Activated CD8-positive, alpha-beta T cell treated with anti-CD3 and anti-CD28 coated beads for 36 hours (primary cell): ENCODE measurements at regions not wholly inside any gene's neighbourhood (a gene's known extent, or its start where the extent isn't known, plus 50 kb on each side); places are given as distances from the start of the nearest gene placed in this dataset.
A peak's percentile ranks its signal among the peaks of the same experiment; 100 is the strongest.

Experiments
- ATAC-seq: fragments of 200-7000 bp; cut with Tn5 transposase; one replicate; pipeline ENCODE4 v1.10.0; 2021; ENCODE audit warnings: mild to moderate bottlenecking, moderate library complexity
- CTCF ChIA-PET: fragments of 350-600 bp; sonication (Branson Sonifier 250); formaldehyde crosslinking; loops from one replicate; lab custom pipeline; 2021; ENCODE audit warnings: antibody characterized with exemption; lab: Charles Lee
- POLR2A ChIA-PET: fragments of 350-600 bp; sonication (Branson Sonifier 250); formaldehyde crosslinking; loops from one replicate; lab custom pipeline; 2021; ENCODE audit warnings: antibody characterized with exemption; lab: Charles Lee
- DNase-seq: peaks from one replicate; pipeline ENCODE4 v3.0.0-alpha.2; 2020
- H3K27ac Mint-ChIP-seq: one replicate; pipeline ENCODE4 v1.8.0; 2021; ENCODE audit warnings: mild to moderate bottlenecking, mixed read lengths
- H3K27me3 Mint-ChIP-seq: one replicate; pipeline ENCODE4 v1.8.0; 2021; ENCODE audit warnings: mixed read lengths
- H3K36me3 Mint-ChIP-seq: one replicate; pipeline ENCODE4 v1.8.0; 2021; ENCODE audit warnings: low read depth, mixed read lengths
- H3K4me1 Mint-ChIP-seq: one replicate; pipeline ENCODE4 v1.8.0; 2021; ENCODE audit warnings: low read depth, mixed read lengths
- H3K4me3 Mint-ChIP-seq: one replicate; pipeline ENCODE4 v1.8.0; 2021; ENCODE audit warnings: mild to moderate bottlenecking, moderate library complexity, mixed read lengths
- H3K9me3 Mint-ChIP-seq: one replicate; pipeline ENCODE4 v1.8.0; 2021; ENCODE audit warnings: mixed read lengths
- intact Hi-C: fragments of 100-400 bp; cut with micrococcal nuclease; formaldehyde crosslinking; loops from one replicate; pipeline ENCODE4 v1.10.0; 2022
- TF ChIP-seq, protein P1 (sequence below): fragments of 200-600 bp; IDR thresholded peaks from one replicate; pipeline ENCODE4 v1.8.0; 2022; ENCODE audit warnings: antibody characterized with exemption, mild to moderate bottlenecking

DNA sequence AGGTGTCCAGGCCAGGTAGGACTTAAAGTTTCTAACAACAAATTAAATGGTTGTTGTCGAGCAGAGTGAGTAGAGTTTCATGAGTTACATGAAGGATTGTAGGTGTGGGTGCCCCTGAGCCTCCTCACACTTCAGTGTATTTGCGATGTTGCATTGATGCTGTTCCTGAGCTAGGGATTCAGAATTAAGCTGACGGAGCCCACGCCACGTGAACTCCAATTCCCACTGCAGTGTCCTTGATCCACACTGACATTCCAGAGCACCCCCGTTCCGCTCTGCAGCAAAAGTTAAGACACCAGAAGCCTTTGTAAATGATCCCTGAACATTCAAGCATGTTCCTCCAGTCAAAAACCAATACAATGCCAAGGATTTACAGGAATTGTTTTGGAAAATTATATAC is 78.8 kb upstream of the SEC61G start:
- CTCF ChIA-PET: no interaction called here
- Mint-ChIP-seq H3K4me3 (no peak overlapping the region), H3K27ac (no peak overlapping the region), H3K27me3 (peaks cover 4% of the 10 kb centered on the region), H3K9me3 (peaks cover 2% of the 10 kb centered on the region), H3K36me3 (no peaks in the 10 kb centered on the region), H3K4me1 (no peaks in the 10 kb centered on the region)
- TF ChIP-seq, protein P1, sequence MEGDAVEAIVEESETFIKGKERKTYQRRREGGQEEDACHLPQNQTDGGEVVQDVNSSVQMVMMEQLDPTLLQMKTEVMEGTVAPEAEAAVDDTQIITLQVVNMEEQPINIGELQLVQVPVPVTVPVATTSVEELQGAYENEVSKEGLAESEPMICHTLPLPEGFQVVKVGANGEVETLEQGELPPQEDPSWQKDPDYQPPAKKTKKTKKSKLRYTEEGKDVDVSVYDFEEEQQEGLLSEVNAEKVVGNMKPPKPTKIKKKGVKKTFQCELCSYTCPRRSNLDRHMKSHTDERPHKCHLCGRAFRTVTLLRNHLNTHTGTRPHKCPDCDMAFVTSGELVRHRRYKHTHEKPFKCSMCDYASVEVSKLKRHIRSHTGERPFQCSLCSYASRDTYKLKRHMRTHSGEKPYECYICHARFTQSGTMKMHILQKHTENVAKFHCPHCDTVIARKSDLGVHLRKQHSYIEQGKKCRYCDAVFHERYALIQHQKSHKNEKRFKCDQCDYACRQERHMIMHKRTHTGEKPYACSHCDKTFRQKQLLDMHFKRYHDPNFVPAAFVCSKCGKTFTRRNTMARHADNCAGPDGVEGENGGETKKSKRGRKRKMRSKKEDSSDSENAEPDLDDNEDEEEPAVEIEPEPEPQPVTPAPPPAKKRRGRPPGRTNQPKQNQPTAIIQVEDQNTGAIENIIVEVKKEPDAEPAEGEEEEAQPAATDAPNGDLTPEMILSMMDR: no peak
- ATAC-seq: no peak
- POLR2A ChIA-PET: no interaction called here
- no peak for DNase-seq
- intact Hi-C loops: no loop called here

DNA sequence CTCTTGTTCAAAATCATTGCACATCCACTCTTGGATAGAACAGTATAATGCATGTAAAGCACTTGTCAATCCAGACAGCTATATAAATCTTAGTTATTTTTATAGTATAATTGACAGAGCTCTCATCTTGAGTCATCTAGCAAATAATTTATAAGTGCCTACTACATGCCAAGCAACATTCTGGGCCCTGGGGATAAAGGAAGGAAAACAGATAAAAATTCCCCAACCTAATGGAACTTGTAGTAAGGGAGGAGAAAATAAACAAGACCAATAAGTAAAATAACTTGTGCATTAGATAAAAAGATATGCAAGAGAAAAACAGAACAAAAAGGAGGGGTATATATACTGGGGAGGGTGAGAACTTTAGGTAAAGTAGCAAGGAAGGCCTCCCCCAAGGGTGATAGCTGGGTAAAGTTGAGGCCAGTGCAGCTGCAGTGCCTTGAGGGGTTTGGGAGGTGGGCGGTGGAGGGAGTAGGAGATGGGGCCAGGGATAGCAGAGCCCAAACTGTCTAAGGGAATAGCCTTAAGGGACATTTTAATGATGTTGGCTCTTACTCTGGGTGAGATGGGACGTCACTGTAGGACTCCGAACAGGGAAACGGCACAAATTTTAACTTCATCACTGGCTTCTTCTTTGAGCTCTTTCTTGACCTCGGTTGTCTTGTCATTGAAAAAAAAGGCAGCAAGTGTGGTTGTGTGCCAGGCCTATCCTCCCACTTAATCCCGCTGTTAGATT is 79.3 kb upstream of the SEC61G start:
- TF ChIP-seq, protein P1: no peak
- Mint-ChIP-seq H3K36me3 (no peaks in the 10 kb centered on the region), H3K4me3 (no peak overlapping the region), H3K27ac (no peak overlapping the region), H3K27me3 (peaks cover 4% of the 10 kb centered on the region), H3K4me1 (no peaks in the 10 kb centered on the region), H3K9me3 (peaks cover 2% of the 10 kb centered on the region)
- ChIA-PET CTCF (interaction anchor here (0.9 kb wide), 1 partner anchor 63 kb away, joined by 3 read pairs; no protein-coding TSS in a partner anchor), POLR2A (no interaction called here)
- ATAC-seq (no peak), DNase-seq (no peak)
- intact Hi-C loops: no loop called here

DNA sequence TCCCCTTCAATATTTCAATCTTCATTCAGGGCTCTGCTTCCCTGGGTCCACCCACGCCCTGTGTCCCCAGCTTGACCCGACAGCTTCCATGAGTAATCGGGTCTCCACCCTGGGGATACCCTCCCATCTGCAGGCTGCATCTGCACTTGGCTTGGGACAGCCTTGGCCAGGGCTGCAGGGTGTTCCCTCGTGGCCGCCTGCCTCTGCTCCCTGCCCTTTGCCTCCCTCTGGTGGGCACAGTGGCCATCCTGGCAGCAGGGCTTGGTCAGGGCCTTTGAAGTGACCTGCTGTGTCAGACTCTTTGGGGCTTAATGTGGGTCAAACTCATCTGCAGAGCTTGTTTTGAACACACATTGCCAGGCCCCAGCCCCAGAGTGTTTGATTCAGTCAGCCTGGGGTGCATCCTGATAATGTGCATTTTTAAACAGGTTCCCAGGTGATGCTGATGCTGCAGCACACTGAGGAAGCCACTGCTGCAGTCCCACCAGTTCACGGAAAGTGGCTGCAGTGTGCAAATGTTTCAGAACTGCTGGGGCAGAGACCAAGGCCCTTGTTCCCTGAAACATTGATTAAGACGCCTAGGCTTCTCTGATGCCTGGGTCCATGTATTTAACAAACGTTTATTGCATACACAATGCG is 80.7 kb upstream of the SEC61G start:
- Mint-ChIP-seq H3K4me3 (no peak overlapping the region), H3K4me1 (no peaks in the 10 kb centered on the region), H3K27me3 (peaks cover 9% of the 10 kb centered on the region), H3K9me3 (peaks cover 2% of the 10 kb centered on the region), H3K36me3 (no peaks in the 10 kb centered on the region), H3K27ac (no peak overlapping the region)
- intact Hi-C loops: no loop called here
- POLR2A ChIA-PET: no interaction called here
- CTCF ChIA-PET: no interaction called here
- TF ChIP-seq, protein P1: no peak
- no peak for DNase-seq
- ATAC-seq: no peak

DNA sequence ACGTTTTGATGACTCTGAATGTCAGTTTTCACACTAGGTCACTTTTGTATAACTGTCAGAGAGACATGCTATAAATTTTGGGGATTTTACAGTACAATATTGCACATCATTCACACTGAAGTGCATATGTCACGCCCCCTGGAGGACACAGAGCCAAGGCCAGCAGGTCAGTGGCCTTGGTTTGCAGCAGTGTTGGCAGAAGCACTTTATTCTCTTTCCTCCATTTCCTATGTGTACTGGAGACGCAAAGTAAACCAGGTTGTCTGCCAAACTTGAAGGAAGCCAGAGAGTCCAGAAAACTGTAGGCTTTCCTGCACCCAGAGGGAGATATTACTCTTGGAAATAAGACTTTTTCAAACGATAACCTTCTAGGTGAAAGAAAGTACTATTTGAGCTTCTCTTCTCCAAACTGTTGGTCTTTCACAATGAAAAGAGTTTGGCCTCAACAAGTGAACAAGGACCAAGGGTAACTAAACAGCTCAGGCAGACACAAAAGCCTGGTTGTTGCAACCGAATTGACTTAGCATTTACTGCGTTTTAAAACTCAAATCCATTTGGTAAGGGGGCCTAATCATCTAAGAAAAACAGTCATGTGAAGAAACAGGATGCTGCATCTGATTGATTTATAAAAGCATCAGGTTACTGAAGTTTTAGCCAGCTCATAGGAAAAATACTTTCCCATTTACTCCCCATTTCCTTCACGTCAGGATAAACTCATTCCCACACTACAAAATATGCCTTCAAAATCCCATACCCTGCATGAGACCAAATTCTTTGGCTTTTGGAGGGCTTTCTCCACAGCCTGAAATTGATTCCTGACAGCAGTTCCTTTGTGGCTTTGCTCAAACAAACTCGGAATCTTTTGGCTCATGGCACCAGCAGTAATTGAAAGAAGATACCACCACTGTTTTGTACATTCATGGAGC is 83.0 kb upstream of the SEC61G start:
- intact Hi-C loops: no loop called here
- Mint-ChIP-seq H3K36me3 (no peaks in the 10 kb centered on the region), H3K27ac (no peak overlapping the region), H3K27me3 (peaks cover 5% of the 10 kb centered on the region), H3K4me1 (no peaks in the 10 kb centered on the region), H3K4me3 (no peak overlapping the region), H3K9me3 (no peaks in the 10 kb centered on the region)
- ChIA-PET CTCF (interaction anchor here (1.2 kb wide), 1 partner anchor 69 kb away, joined by 5 read pairs; no protein-coding TSS in a partner anchor), POLR2A (no interaction called here)
- ATAC-seq: no peak
- DNase-seq: peak; percentile 25
- TF ChIP-seq, protein P1: no peak
